ENCODE measurements at regions not wholly inside any gene's neighbourhood (a gene's known extent, or its start where the extent isn't known, plus 50 kb on each side); places are given as distances from the start of the nearest gene placed in this dataset.
A peak's percentile ranks its signal among the peaks of the same experiment; 100 is the strongest.

DNA sequence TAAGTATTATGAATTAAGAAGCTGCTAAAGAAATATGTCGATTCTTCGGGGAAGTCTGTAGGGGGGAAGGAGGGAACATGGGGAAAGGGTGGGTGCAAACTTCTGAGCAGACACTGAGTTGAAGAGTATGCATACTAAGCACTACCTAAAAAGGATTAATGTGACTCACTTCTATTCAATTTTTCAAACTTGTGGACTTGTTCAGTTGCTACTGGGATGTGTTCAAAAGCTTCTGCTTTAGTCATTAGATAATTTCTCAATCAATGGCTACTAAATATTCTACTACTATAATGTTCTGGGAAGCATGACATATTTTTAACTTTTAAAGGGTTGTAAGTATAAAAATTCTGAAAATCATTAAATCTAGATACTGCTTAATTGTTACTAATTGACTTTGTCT lies 109.7 kb upstream of the FER start:
- in situ Hi-C loops (cut with HindIII; ENCODE audit: low pct_unique_long_range_greater_than_20kb, low sequenced_read_pairs) = no loop called here
- no peak for DNase-seq (ENCODE audit: low read depth in 1 of 2, low spot score in 1 of 2)
- TF ChIP-seq JUND (IDR thresholded peaks at IDR 0.05; ENCODE audit: low read depth) = no peak

DNA sequence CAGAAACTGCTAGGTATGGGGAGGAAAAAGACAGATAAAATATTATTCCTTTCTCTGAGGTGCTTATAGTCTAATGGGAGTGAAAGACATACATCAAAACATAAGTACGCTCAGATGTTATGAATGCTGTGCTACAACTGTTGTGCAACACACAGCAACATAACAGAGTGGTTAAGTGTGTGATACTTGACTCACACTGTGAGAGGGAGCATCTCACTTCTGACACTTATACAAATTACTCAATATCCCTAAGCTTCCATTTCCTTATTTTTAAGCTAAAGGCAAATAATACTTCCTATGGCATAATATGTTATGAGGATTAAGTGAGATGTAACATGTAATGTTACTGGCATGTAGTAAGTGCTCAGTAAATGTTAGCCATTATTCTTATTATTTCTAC lies 110.6 kb upstream of the FER start:
- in situ Hi-C loops (cut with HindIII; ENCODE audit: low pct_unique_long_range_greater_than_20kb, low sequenced_read_pairs) = no loop called here
- no peak for DNase-seq (ENCODE audit: low read depth in 1 of 2, low spot score in 1 of 2)
- TF ChIP-seq JUND (IDR thresholded peaks at IDR 0.05; ENCODE audit: low read depth) = no peak

DNA sequence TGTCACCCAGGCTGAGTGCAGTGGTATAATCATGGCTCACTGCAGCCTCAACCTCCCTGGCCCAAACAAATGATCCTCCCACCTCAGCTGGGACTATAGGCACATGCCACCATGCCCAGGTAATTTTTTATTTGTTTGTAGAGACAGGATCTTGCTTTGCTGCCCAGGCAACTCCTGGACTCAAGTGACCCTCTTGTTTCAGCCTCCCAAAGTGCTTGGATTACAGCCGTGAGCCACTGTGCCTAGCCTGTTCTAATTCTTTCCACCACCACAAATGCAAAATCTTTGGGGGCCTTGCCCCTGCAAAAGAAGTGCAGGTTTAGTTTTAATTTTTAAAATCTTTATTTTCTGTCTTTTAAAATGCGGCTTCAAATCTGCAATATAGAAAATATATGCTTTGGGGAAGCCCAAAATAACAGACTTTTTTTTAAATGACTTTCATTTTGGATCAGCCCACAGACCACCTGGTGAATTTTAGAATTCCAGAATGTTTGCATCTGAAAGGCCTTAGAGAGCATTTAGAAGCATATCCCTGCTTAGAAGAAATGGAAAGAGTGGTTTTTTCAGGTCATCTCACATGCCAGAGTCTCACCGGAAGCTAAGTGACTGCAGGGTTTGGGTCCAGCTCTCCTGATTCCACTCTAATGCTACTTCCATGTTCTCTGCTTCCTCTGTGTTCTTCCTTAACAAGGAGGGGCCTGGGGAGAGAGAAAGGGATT lies 111.4 kb upstream of the FER start:
- no peak for DNase-seq (ENCODE audit: low read depth in 1 of 2, low spot score in 1 of 2)
- in situ Hi-C loops (cut with HindIII; ENCODE audit: low pct_unique_long_range_greater_than_20kb, low sequenced_read_pairs) = no loop called here
- TF ChIP-seq JUND (IDR thresholded peaks at IDR 0.05; ENCODE audit: low read depth) = no peak

DNA sequence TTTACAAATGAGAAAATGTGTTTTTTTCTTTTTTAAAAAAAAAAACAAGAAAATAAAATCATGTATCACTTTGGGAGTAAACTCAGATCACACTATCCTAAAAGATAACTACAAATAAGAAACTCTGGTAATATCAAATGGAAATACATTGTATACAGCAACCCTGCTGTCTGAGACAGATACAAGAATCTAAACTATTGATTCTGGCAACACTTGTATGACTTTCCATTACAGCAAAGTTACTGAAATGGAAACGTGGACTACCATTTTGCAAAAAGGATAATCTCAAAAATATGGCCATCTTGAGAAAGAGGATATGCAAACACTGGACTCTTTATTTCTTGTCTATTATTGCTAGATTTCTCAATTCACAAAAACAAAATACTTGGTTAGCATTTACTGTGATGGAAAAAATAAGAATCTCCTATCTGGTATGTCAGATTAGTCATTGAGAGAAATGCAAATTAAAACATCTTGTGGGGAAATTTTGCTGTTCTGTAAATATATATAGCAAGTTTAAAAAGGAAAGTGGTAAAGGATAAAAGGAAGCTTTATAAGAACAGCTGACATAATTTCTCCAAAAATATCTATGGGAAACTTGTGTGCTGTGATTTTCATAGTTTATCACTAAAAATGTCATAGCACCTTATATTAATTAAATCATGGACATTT lies 112.9 kb upstream of the FER start:
- DNase-seq (ENCODE audit: low read depth in 1 of 2, low spot score in 1 of 2) = no peak
- in situ Hi-C loops (cut with HindIII; ENCODE audit: low pct_unique_long_range_greater_than_20kb, low sequenced_read_pairs) = no loop called here
- no peak for TF ChIP-seq JUND (IDR thresholded peaks at IDR 0.05; ENCODE audit: low read depth)

DNA sequence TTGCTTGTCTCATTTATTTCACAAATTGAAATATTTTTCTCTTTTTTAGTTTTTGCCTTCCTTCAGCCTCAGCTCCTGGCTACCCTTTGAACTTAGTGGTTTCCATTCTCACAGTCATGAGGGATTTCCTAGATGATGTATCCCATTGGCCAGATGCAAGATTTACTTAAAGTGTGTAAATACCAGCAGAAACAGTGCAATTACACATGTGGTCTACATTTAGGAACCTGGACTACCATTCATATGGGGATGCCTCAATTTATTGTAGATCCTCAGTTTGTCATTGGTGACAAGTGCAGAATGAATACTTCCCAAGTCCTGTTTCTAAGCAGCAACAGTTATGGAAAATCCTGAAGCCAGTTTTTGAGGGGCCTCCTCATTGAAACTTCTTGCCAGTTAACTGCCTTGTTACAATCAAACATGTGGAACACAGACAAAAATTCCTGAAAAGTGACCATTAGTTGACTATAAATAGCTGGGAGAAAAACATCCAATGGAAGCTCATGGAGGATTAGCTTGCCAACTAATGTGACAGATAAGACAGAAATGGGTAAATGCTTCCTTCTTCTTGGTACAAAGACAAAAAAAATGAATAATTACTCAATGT lies 113.6 kb upstream of the FER start:
- DNase-seq (ENCODE audit: low read depth in 1 of 2, low spot score in 1 of 2) = no peak
- no peak for TF ChIP-seq JUND (IDR thresholded peaks at IDR 0.05; ENCODE audit: low read depth)
- in situ Hi-C loops (cut with HindIII; ENCODE audit: low pct_unique_long_range_greater_than_20kb, low sequenced_read_pairs) = no loop called here

DNA sequence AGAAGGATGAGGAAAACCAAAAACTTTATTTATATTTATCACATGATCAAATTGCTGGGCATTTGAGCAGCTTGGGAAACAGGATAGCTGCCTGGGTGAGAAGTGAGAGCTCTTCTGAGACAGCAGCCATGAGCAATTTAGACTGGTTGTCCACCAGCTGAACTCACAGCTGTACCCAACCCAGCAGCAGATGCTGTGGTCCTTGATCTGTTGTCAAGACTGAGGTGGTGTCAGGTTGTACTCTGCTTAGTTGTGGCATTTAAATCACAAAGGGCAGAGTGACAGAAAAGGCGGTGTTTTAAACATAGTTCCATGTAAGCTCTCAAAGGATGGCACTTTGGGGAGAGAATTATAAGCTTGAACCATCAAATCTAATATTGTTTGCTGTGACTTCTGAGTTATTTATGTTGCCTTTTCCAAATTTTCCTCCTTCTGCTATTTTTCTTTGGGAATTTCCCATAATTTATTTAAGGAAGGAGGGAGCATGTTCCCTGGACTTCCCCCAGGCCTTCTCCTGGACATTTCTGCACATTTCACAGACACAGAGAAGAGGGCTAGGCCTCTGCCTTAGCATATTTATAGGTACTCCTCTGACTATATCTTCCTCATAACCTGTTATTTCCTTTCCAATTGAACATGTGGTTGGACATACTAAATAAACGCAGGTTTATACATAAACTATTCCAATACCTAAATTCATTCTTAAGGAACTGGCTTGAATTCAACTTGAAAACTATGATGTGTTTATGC lies 117.7 kb upstream of the FER start:
- TF ChIP-seq JUND (IDR thresholded peaks at IDR 0.05; ENCODE audit: low read depth) = no peak
- in situ Hi-C loops (cut with HindIII; ENCODE audit: low pct_unique_long_range_greater_than_20kb, low sequenced_read_pairs) = no loop called here
- DNase-seq (ENCODE audit: low read depth in 1 of 2, low spot score in 1 of 2) = no peak

DNA sequence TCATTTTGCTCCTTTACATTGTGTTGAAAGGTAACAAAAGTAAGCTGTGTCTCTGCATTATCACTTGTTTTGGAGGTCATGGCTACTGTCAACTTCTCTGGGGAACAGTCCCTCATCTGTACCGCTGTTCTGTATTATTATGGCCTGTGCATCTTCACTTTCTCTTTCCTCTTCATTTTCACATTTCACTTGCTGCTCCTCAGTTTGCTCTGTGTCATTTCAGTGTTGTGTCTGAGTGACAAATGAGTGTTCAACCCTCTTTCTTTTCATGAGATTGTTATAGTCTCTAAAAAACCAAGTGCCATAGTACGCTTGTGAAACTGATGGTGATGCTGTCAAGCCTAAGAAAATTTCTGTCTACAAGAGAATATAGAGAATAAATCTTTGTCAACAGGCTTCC lies 122.0 kb upstream of the FER start:
- TF ChIP-seq JUND (IDR thresholded peaks at IDR 0.05; ENCODE audit: low read depth) = no peak
- in situ Hi-C loops (cut with HindIII; ENCODE audit: low pct_unique_long_range_greater_than_20kb, low sequenced_read_pairs) = no loop called here
- no peak for DNase-seq (ENCODE audit: low read depth in 1 of 2, low spot score in 1 of 2)

DNA sequence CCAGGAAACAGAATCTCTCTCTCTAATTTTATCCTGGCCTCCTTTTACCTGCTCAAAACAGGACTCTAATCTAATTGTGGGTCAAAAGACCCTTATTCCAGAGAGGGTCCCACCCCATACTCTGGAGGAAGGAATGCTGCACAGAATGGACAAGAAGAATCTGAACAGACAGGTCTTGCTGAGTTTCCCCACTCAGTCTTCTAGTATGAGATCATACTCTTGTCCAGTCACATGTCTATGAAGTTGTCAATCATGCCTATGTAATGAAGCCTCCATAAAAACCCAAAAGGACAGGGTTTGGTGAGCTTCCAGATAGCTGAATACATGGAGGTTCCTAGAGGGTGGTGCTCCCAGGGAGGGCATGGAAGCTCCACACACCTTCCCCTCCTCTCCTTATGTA lies 123.9 kb upstream of the FER start:
- TF ChIP-seq JUND (IDR thresholded peaks at IDR 0.05; ENCODE audit: low read depth) = no peak
- peak in 1 of 2 experiments; percentile 41 for DNase-seq (ENCODE audit: low read depth in 1 of 2, low spot score in 1 of 2)
- in situ Hi-C loops (cut with HindIII; ENCODE audit: low pct_unique_long_range_greater_than_20kb, low sequenced_read_pairs) = no loop called here

DNA sequence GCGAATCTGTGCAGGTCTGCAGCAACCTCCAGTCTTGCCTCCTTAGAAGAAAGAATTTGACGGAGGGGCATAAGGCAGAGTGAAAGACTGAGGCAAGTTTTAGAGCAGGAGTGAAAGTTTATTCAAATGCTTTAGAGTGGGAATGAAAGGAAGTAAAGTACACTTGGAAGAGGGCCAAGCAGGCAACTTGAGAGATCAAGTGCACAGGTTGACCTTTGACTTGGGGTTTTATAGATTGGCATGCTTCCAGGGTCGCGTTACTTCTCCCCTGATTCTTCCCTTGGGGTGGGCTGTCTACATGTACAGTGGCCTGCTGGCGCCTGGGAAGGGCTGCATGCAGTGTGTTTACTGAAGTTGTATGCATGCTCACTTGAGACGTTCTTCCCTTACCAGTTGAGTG lies 127.2 kb upstream of the FER start:
- in situ Hi-C loops (cut with HindIII; ENCODE audit: low pct_unique_long_range_greater_than_20kb, low sequenced_read_pairs) = no loop called here
- no peak for DNase-seq (ENCODE audit: low read depth in 1 of 2, low spot score in 1 of 2)
- TF ChIP-seq JUND (IDR thresholded peaks at IDR 0.05; ENCODE audit: low read depth) = no peak

DNA sequence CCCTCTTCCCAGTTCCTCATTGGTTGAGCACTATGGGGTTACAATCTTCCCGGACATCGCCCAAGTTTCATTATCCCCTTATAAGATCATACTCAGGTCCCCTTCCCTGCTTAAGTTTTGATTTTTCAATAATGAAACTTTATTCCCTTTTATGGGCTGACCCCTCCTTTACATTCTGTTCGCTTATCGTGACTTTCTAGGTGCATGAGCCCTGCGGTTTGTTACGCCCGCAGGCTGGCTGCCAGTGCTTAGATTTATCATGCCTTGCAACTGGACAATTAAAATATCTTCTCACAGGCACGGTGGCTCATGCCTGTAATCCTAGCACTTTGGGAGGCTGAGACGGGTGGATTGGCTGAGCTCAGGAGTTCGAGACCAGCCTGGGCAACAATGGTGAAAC lies 127.9 kb upstream of the FER start:
- in situ Hi-C loops (cut with HindIII; ENCODE audit: low pct_unique_long_range_greater_than_20kb, low sequenced_read_pairs) = no loop called here
- TF ChIP-seq JUND (IDR thresholded peaks at IDR 0.05; ENCODE audit: low read depth) = no peak
- no peak for DNase-seq (ENCODE audit: low read depth in 1 of 2, low spot score in 1 of 2)

DNA sequence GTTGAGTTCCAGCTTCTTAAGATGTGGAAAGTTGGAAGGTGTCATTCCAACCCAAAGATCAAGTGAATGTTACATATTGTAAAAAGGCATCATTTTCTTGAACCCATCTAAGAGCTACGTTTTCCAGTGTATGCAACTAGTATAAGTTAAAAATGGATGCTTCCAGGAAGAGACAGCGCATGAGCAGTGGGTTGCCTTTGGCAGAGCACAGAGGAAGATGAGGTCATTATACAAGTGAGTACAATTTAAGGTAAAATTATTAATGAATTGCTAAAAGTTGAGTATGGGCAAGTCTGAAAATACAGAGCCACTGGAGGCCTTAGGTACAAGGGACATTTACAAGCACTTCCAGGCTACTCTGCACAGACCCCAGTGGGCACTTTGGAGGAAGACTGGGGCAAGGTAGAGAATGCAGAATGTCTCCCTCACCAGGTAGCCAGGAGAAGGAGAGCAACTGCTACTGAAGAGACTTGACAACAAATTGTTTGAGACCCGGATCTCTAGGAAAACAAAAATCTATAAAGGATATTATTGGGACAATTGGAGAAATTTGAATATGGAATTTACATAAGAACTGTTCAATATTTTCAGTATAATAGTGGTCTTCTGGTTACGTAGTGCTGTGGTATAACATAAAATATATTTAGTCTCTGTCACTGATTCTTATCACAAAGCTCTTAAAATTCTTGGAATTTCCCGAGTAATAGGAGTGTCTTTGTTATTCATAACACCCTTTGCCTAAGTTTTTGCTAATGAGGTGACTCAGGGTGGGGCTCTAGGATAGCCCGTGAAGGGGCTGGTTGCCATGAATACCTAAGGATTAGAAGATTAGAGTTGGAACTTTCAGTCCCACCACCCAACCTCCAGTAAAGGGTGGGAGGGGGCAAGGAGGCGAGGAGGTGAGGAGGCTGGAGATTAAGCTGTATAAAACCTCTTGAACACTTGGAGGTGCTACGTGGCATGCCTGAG lies 129.9 kb upstream of the FER start:
- TF ChIP-seq JUND (IDR thresholded peaks at IDR 0.05; ENCODE audit: low read depth) = no peak
- DNase-seq (ENCODE audit: low read depth in 1 of 2, low spot score in 1 of 2) = no peak
- in situ Hi-C loops (cut with HindIII; ENCODE audit: low pct_unique_long_range_greater_than_20kb, low sequenced_read_pairs) = no loop called here

DNA sequence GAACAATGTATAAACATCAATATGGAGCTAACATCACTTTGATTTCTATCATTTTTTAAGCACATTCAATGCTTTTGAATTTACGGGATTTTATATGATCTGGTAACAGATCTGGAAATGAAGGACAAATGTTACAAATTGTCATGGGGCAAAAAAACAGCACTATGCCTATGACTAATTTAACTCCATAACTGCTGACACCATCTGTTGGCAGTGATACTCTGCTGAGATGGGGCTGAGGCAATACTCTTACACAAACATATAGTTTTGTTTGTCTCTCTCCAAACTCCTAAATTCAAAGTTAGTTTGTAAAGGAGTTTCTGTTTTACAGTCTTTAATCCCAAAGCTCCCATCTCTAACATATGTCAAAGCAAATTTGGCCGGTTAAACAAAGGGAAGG lies 132.5 kb upstream of the FER start:
- TF ChIP-seq JUND (IDR thresholded peaks at IDR 0.05; ENCODE audit: low read depth) = no peak

More for the DNA sequence above, 132.5 kb upstream of the FER start:
- no peak for DNase-seq (ENCODE audit: low read depth in 1 of 2, low spot score in 1 of 2)
- in situ Hi-C loops (cut with HindIII; ENCODE audit: low pct_unique_long_range_greater_than_20kb, low sequenced_read_pairs) = no loop called here
